ENCODE measurements at regions not wholly inside any gene's neighbourhood (a gene's known extent, or its start where the extent isn't known, plus 50 kb on each side); places are given as distances from the start of the nearest gene placed in this dataset.

GRCh38 chr16:6641091-6641490, 691.6 kb upstream of the RBFOX1 start:
- TF ChIP-seq, protein P1, sequence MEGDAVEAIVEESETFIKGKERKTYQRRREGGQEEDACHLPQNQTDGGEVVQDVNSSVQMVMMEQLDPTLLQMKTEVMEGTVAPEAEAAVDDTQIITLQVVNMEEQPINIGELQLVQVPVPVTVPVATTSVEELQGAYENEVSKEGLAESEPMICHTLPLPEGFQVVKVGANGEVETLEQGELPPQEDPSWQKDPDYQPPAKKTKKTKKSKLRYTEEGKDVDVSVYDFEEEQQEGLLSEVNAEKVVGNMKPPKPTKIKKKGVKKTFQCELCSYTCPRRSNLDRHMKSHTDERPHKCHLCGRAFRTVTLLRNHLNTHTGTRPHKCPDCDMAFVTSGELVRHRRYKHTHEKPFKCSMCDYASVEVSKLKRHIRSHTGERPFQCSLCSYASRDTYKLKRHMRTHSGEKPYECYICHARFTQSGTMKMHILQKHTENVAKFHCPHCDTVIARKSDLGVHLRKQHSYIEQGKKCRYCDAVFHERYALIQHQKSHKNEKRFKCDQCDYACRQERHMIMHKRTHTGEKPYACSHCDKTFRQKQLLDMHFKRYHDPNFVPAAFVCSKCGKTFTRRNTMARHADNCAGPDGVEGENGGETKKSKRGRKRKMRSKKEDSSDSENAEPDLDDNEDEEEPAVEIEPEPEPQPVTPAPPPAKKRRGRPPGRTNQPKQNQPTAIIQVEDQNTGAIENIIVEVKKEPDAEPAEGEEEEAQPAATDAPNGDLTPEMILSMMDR (IDR thresholded peaks at IDR 0.05) = no peak
- Histone ChIP-seq H3K36me3 (no peaks in the 10 kb centered on the region), H3K9me3 (no peaks in the 10 kb centered on the region), H3K27me3 (replicated peaks; ENCODE audit: insufficient read depth) (no peaks in the 10 kb centered on the region), H3K4me3 (no peak overlapping the region), H3K4me1 (ENCODE audit: control insufficient read depth in 1 of 2, low read depth in 2 of 2) (no peaks in the 10 kb centered on the region), H3K27ac (no peak overlapping the region)
- DNase-seq (ENCODE audit: low spot score) (no peak), ATAC-seq (ENCODE audit: insufficient number of reproducible peaks, low FRiP score, low read depth) (no peak)

DNA sequence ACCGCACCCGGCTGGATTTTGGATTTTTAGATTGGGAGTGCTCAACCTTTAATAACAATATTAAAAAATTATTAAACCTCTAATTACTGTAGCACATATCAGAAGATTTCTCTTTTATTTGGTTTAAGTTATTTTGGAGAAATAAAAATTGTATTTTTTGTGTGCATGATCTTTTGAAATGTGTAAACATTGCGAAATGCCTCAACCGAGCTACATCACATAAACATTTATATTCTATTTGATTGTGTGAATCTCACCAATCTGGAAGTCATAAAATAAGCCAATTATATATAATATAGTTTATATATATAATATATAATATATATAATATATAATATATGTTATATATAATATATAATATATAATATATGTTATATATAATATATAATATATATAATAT, 696.2 kb upstream of the RBFOX1 start:
- H3K4me3 ChIP-seq = no peak overlapping the region
- no peaks in the 10 kb centered on the region for H3K27me3 ChIP-seq (replicated peaks; ENCODE audit: insufficient read depth)
- DNase-seq (ENCODE audit: low spot score) (no peak), ATAC-seq (ENCODE audit: insufficient number of reproducible peaks, low FRiP score, low read depth) (no peak)
- no peaks in the 10 kb centered on the region for H3K9me3 ChIP-seq
- H3K36me3 ChIP-seq = no peaks in the 10 kb centered on the region
- TF ChIP-seq, protein P1 (IDR thresholded peaks at IDR 0.05) = no peak
- no peaks in the 10 kb centered on the region for H3K4me1 ChIP-seq (ENCODE audit: control insufficient read depth in 1 of 2, low read depth in 2 of 2)
- no peak overlapping the region for H3K27ac ChIP-seq

DNA sequence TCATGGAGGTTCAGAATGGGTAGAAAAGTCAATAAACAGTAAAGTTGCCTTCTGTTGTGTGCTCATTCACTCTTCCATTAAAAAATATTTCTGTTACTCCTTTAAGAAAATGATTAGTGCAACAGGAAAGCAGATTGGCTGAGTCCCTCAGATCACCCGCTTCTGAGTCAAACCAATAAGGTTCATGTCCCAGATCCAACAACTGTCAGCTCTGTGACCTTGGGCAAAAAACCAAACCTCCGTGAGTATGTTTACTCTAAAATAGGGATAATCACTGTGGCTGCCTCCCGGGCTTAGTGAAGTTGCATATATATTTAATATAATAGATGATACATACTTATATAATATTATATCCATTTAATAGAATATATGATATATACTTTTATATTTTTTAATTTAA, 698.5 kb upstream of the RBFOX1 start:
- Histone ChIP-seq H3K36me3 (no peaks in the 10 kb centered on the region), H3K9me3 (no peaks in the 10 kb centered on the region)
- no peak for DNase-seq (ENCODE audit: low spot score)

DNA sequence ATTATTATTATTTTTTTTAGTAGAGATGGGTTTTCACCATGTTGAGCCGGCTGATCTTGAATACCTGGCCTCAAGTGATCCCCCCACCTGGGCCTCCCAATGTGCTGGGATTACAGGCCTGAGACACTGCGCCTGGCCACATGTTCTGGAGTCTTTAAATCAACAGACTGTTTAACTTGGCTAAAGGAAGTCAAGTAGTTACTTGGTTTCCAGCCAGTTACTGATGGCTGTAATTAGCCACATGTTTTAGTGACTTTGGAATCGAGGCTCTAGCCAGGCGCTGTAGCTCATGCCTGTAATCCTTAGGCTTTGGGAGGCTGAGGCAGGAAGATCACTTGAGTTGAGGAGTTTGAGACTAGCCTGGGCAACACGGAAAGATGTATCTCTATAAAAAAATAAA, 699.2 kb upstream of the RBFOX1 start:
- Histone ChIP-seq H3K4me1 (ENCODE audit: control insufficient read depth in 1 of 2, low read depth in 2 of 2) (no peaks in the 10 kb centered on the region), H3K9me3 (no peaks in the 10 kb centered on the region), H3K27ac (no peak overlapping the region), H3K4me3 (no peak overlapping the region), H3K36me3 (no peaks in the 10 kb centered on the region), H3K27me3 (replicated peaks; ENCODE audit: insufficient read depth) (no peaks in the 10 kb centered on the region)
- ATAC-seq (ENCODE audit: insufficient number of reproducible peaks, low FRiP score, low read depth) (no peak), DNase-seq (ENCODE audit: low spot score) (no peak)
- TF ChIP-seq, protein P1 (IDR thresholded peaks at IDR 0.05) = no peak

More for the DNA sequence above, 698.5 kb upstream of the RBFOX1 start:
- H3K4me1 ChIP-seq (ENCODE audit: control insufficient read depth in 1 of 2, low read depth in 2 of 2) = no peaks in the 10 kb centered on the region
- no peaks in the 10 kb centered on the region for H3K27me3 ChIP-seq (replicated peaks; ENCODE audit: insufficient read depth)
- H3K27ac ChIP-seq = no peak overlapping the region
- TF ChIP-seq, protein P1 (IDR thresholded peaks at IDR 0.05) = no peak
- no peak overlapping the region for H3K4me3 ChIP-seq
- ATAC-seq (ENCODE audit: insufficient number of reproducible peaks, low FRiP score, low read depth) = no peak

DNA sequence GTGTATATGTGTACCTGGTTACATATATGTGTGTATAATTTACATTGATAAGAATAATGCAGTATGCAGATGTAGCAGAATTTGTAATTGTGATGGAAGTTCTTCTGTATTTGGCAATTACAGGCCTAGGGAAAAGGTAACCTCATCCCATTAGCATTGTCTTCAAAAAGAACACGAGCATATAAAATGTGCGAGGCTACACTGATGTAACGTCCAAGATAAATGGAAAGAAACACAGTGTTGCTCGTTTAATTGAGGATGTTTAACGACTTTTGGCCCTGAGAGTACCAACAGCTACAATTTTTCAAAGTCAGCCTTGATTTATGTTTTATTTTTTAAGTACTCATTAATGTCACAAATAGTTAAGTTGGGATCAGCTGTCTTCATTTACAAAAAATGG, 703.5 kb upstream of the RBFOX1 start:
- ATAC-seq (ENCODE audit: insufficient number of reproducible peaks, low FRiP score, low read depth) (no peak), DNase-seq (ENCODE audit: low spot score) (no peak)
- H3K27me3 ChIP-seq (replicated peaks; ENCODE audit: insufficient read depth) = no peaks in the 10 kb centered on the region
- H3K9me3 ChIP-seq = no peaks in the 10 kb centered on the region
- TF ChIP-seq, protein P1 (IDR thresholded peaks at IDR 0.05) = no peak
- H3K27ac ChIP-seq = no peak overlapping the region
- no peak overlapping the region for H3K4me3 ChIP-seq
- no peaks in the 10 kb centered on the region for H3K4me1 ChIP-seq (ENCODE audit: control insufficient read depth in 1 of 2, low read depth in 2 of 2)
- no peaks in the 10 kb centered on the region for H3K36me3 ChIP-seq

Data from thoracic aorta (tissue), 2 donors.